PFSK-1 (cell line): ENCODE measurements at regions not wholly inside any gene's neighbourhood (a gene's known extent, or its start where the extent isn't known, plus 50 kb on each side); places are given as distances from the start of the nearest gene placed in this dataset.

Experiments used
- SIN3A ChIP-seq: IDR thresholded peaks from 2 replicates; pipeline ENCODE4 v1.6.1; 2012; ENCODE audit warnings: mild to moderate bottlenecking, low read length, moderate library complexity, borderline replicate concordance; ENCODE audit not compliant: insufficient read depth
- TAF1 ChIP-seq: IDR thresholded peaks from 2 replicates; pipeline ENCODE4 v1.6.1; 2012; ENCODE audit warnings: low read length, control low read depth, borderline replicate concordance; ENCODE audit not compliant: insufficient read depth

GRCh38 chr20:53693262-53693871, 99.7 kb upstream of the ZNF217 start:
- TF ChIP-seq TAF1 (no peak), SIN3A (no peak)
